PC-9 (cell line): ENCODE measurements at regions not wholly inside any gene's neighbourhood (a gene's known extent, or its start where the extent isn't known, plus 50 kb on each side); places are given as distances from the start of the nearest gene placed in this dataset.
A peak's percentile ranks its signal among the peaks of the same experiment; 100 is the strongest.
"Not testable (repeated sequence)": the region's sequence is repeated elsewhere in the genome, so short reads cannot be mapped to it uniquely, and the experiment has no call there.

Experiments used
- BruUV-seq: library from RNA; stranded (reverse); fragments of 400-500 nt; replicated peaks from 2 replicates; lab custom pipeline; 2021; lab: Mats Ljungman, UMichigan
- CTCF ChIA-PET: fragments of 300-600 bp; sonication (Branson Sonifier 250); formaldehyde crosslinking; loops from one replicate; lab custom pipeline; 2022; ENCODE audit warnings: antibody characterized with exemption; lab: Charles Lee
- POLR2A ChIA-PET: fragments of 300-600 bp; sonication (Branson Sonifier 250); formaldehyde crosslinking; loops from one replicate; lab custom pipeline; 2022; ENCODE audit warnings: antibody characterized with exemption; ENCODE audit not compliant: unreplicated experiment; lab: Charles Lee
- DNase-seq, 2 experiments: peaks; one replicate each; pipeline versions ENCODE4 v3.0.0 to v3.0.0-alpha.2; 2015 to 2022; ENCODE audit warnings: mixed read lengths in 1 of 2
- H2AFZ ChIP-seq: fragments of 200-600 bp; sonication (generic); 2 replicates; pipeline ENCODE4 v1.8.1; 2017; ENCODE audit warnings: antibody characterized with exemption
- H3F3A ChIP-seq: fragments of 200-600 bp; sonication (generic); 2 replicates; pipeline ENCODE4 v1.8.1; 2017; ENCODE audit warnings: antibody characterized with exemption, mild to moderate bottlenecking, low read depth; ENCODE audit not compliant: insufficient read depth
- H3K27ac ChIP-seq: fragments of 200-600 bp; sonication (generic); 2 replicates; pipeline ENCODE4 v1.6.1; 2016; ENCODE audit warnings: mixed run types
- H3K27me3 ChIP-seq: fragments of 200-600 bp; sonication (generic); 2 replicates; pipeline ENCODE4 v1.6.1; 2016; ENCODE audit warnings: low read depth, mixed run types; ENCODE audit not compliant: insufficient read depth
- H3K36me3 ChIP-seq: fragments of 200-600 bp; sonication (generic); 2 replicates; pipeline ENCODE4 v1.6.1; 2016; ENCODE audit warnings: low read depth, mixed run types
- H3K4me1 ChIP-seq: fragments of 200-600 bp; sonication (generic); replicated peaks from 2 replicates; pipeline ENCODE4 v1.6.1; 2016; ENCODE audit warnings: mixed run types; ENCODE audit not compliant: insufficient read depth
- H3K4me2 ChIP-seq: fragments of 200-600 bp; sonication (generic); 2 replicates; pipeline ENCODE4 v1.6.1; 2017; ENCODE audit warnings: mixed run types
- H3K4me3 ChIP-seq: fragments of 200-600 bp; sonication (generic); 2 replicates; pipeline ENCODE4 v1.6.1; 2016; ENCODE audit warnings: mixed run types
- H3K79me2 ChIP-seq: fragments of 200-600 bp; sonication (generic); 2 replicates; pipeline ENCODE4 v1.6.1; 2017; ENCODE audit warnings: low read depth, mixed run types
- H3K9me2 ChIP-seq: fragments of 200-600 bp; sonication (generic); 2 replicates; pipeline ENCODE4 v1.8.1; 2017; ENCODE audit warnings: mild to moderate bottlenecking; ENCODE audit not compliant: insufficient read depth
- H3K9me3 ChIP-seq: fragments of 200-600 bp; sonication (generic); 2 replicates; pipeline ENCODE4 v1.8.1; 2016; ENCODE audit warnings: low read depth; ENCODE audit not compliant: insufficient read depth
- H4K20me1 ChIP-seq: fragments of 200-600 bp; sonication (generic); 2 replicates; pipeline ENCODE4 v1.8.1; 2017; ENCODE audit not compliant: insufficient read depth
- CTCF ChIP-seq: fragments of 200-600 bp; sonication (generic); conservative IDR thresholded peaks from 2 replicates; pipeline ENCODE4 v1.6.1; 2017; ENCODE audit warnings: mixed run types, antibody characterized with exemption, mild to moderate bottlenecking, moderate library complexity
- EZH2 ChIP-seq: fragments of 200-600 bp; sonication (generic); IDR thresholded peaks from 2 replicates; pipeline ENCODE4 v1.8.0; 2017; ENCODE audit warnings: antibody characterized with exemption, low read depth
- intact Hi-C: fragments of 100-400 bp; cut with micrococcal nuclease; formaldehyde crosslinking; loops from one replicate; pipeline ENCODE4 v1.10.0; 2022; ENCODE audit not compliant: unreplicated experiment

- Histone ChIP-seq H3F3A (no peaks in the 10 kb centered on the region), H3K36me3 (no peaks in the 10 kb centered on the region), H3K9me2 (no peaks in the 10 kb centered on the region), H3K27ac (no peak overlapping the region), H3K4me2 (no peak overlapping the region), H4K20me1 (no peaks in the 10 kb centered on the region), H2AFZ (no peak overlapping the region), H3K27me3 (no peaks in the 10 kb centered on the region), H3K4me1 (peaks cover 12% of the 10 kb centered on the region), H3K9me3 (no peaks in the 10 kb centered on the region), H3K4me3 (no peak overlapping the region), H3K79me2 (no peaks in the 10 kb centered on the region)
- DNase-seq = no peak
- TF ChIP-seq EZH2 = no peak
- TF ChIP-seq CTCF = no peak
- intact Hi-C loops = no loop called here
- ChIA-PET POLR2A (no interaction called here), CTCF (no interaction called here)
- no TSS peak for BruUV-seq
Measured at GRCh38 chr3:102718651-102719050, 283.8 kb downstream of the ZPLD1 start.

- Histone ChIP-seq H3K27me3 (no peaks in the 10 kb centered on the region), H3K4me3 (no peak overlapping the region), H3K79me2 (no peaks in the 10 kb centered on the region), H2AFZ (no peak overlapping the region), H3K9me3 (no peaks in the 10 kb centered on the region), H3K27ac (no peak overlapping the region), H4K20me1 (no peaks in the 10 kb centered on the region), H3K4me1 (no peaks in the 10 kb centered on the region), H3K9me2 (no peaks in the 10 kb centered on the region), H3K36me3 (no peaks in the 10 kb centered on the region), H3K4me2 (no peak overlapping the region), H3F3A (no peaks in the 10 kb centered on the region)
- CTCF ChIA-PET = no interaction called here
- TF ChIP-seq EZH2 (no peak), CTCF (no peak)
- no TSS peak for BruUV-seq
- intact Hi-C loops = no loop called here
- DNase-seq = no peak
- POLR2A ChIA-PET = no interaction called here
Measured at GRCh38 chr3:102722317-102722716, 287.5 kb downstream of the ZPLD1 start.

- DNase-seq = no peak
- Histone ChIP-seq H3K4me2 (no peak overlapping the region), H3K79me2 (no peaks in the 10 kb centered on the region), H3K27ac (no peak overlapping the region), H3K27me3 (no peaks in the 10 kb centered on the region), H3K4me3 (no peak overlapping the region), H4K20me1 (no peaks in the 10 kb centered on the region), H2AFZ (no peak overlapping the region), H3K9me2 (no peaks in the 10 kb centered on the region), H3K36me3 (no peaks in the 10 kb centered on the region), H3K4me1 (no peaks in the 10 kb centered on the region), H3K9me3 (no peaks in the 10 kb centered on the region), H3F3A (no peaks in the 10 kb centered on the region)
- ChIA-PET CTCF (interaction anchor here (0.6 kb wide), 1 partner anchor 13 kb away, joined by 3 read pairs; no protein-coding TSS in a partner anchor), POLR2A (no interaction called here)
- no TSS peak for BruUV-seq
- TF ChIP-seq EZH2 = no peak
- intact Hi-C loops = no loop called here
Measured at GRCh38 chr3:102727340-102727739, 292.5 kb downstream of the ZPLD1 start.

- H4K20me1 ChIP-seq, BruUV-seq, H3K27ac ChIP-seq, H3K4me3 ChIP-seq, H3K27me3 ChIP-seq, H3K9me3 ChIP-seq, H3K79me2 ChIP-seq, POLR2A ChIA-PET, CTCF ChIA-PET, DNase-seq, H3K4me2 ChIP-seq, H3K36me3 ChIP-seq, H3F3A ChIP-seq, H3K9me2 ChIP-seq, H3K4me1 ChIP-seq: not testable (repeated sequence)
- intact Hi-C loops = loop anchor here (5.0 kb wide), 1 partner anchor 50 kb away; no protein-coding TSS in a partner anchor
- H2AFZ ChIP-seq = 0 out of 2 replicates have a peak overlapping the region, but pooled peaks have one; percentile 35
Measured at GRCh38 chr3:102732581-102732980, 297.8 kb downstream of the ZPLD1 start.
